ENCODE measurements at regions not wholly inside any gene's neighbourhood (a gene's known extent, or its start where the extent isn't known, plus 50 kb on each side); places are given as distances from the start of the nearest gene placed in this dataset.

GRCh38 chr14:51574009-51574408 is 77.7 kb upstream of the FRMD6 start:
- TF ChIP-seq FOXP2 (optimal IDR thresholded peaks at IDR 0.05; ENCODE audit: control extremely low read depth, extremely low read length, insufficient read depth), result no peak
- no peak for TF ChIP-seq EZH2 (IDR thresholded peaks at IDR 0.05)
- no peak for TF ChIP-seq POLR2AphosphoS5 (IDR thresholded peaks at IDR 0.05; ENCODE audit: borderline replicate concordance, low read depth, low read length)
